Right lobe of liver (tissue), 4 donors: ENCODE measurements at regions not wholly inside any gene's neighbourhood (a gene's known extent, or its start where the extent isn't known, plus 50 kb on each side); places are given as distances from the start of the nearest gene placed in this dataset.

Experiments used
- CTCF ChIP-seq, 4 donors: fragments of 200-600 bp in 3 of 4; fragments of 450-650 bp in 1 of 4; IDR thresholded peaks; one replicate each; pipeline versions ENCODE4 v1.5.1 to v1.8.0; 2016 to 2022; ENCODE audit warnings: antibody characterized with exemption in 4 of 4, mild to moderate bottlenecking in 2 of 4
- POLR2A ChIP-seq: fragments of 450-650 bp; IDR thresholded peaks from one replicate; pipeline ENCODE4 v1.6.1; 2017; ENCODE audit warnings: antibody characterized with exemption, mild to moderate bottlenecking
- donor health status: DM: no; HTN: no; CAD: no.
- donor health status: DM: no; HTN: no; CAD: no.
- donor health status: DM: no; HTN: yes; CAD: no.

- TF ChIP-seq POLR2A (no peak), CTCF (IDR thresholded peaks at IDR 0.05) (no peak)
Observed at GRCh38 chrX:18099745-18100144, 120.9 kb downstream of the BEND2 start.
